Right lung (tissue), 2 donors: ENCODE measurements at regions not wholly inside any gene's neighbourhood (a gene's known extent, or its start where the extent isn't known, plus 50 kb on each side); places are given as distances from the start of the nearest gene placed in this dataset.
"Not testable (repeated sequence)": the region's sequence is repeated elsewhere in the genome, so short reads cannot be mapped to it uniquely, and the experiment has no call there.

Experiments
- DNase-seq, 2 donors: peaks; one replicate each; pipeline ENCODE4 v3.0.0-alpha.2; 2013

- not testable (repeated sequence) for DNase-seq
Measured at GRCh38 chr2:89296820-89297398, 605.4 kb downstream of the RPIA start.

DNA sequence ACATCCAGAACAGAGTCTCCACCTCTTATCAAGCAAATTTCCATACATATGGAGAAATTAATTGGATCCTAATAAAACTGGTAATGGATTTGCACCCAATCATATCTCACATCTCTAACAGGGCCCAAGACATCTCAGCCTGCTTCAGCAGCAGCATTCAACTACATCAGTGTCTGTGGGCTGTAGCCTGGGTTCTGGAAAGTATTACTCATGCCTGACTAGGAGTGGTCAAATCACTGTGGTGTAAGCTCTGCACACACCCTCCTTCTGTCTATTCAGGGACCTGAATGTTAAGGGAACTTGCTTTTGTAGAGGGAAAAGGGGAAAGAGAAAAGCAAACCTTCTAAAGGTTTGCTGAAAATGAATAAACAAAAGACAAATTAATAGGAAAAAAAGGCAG, 607.7 kb downstream of the RPIA start:
- not testable (repeated sequence) for DNase-seq

GRCh38 chr2:89305623-89306022, 614.1 kb downstream of the RPIA start:
- not testable (repeated sequence) for DNase-seq

DNA sequence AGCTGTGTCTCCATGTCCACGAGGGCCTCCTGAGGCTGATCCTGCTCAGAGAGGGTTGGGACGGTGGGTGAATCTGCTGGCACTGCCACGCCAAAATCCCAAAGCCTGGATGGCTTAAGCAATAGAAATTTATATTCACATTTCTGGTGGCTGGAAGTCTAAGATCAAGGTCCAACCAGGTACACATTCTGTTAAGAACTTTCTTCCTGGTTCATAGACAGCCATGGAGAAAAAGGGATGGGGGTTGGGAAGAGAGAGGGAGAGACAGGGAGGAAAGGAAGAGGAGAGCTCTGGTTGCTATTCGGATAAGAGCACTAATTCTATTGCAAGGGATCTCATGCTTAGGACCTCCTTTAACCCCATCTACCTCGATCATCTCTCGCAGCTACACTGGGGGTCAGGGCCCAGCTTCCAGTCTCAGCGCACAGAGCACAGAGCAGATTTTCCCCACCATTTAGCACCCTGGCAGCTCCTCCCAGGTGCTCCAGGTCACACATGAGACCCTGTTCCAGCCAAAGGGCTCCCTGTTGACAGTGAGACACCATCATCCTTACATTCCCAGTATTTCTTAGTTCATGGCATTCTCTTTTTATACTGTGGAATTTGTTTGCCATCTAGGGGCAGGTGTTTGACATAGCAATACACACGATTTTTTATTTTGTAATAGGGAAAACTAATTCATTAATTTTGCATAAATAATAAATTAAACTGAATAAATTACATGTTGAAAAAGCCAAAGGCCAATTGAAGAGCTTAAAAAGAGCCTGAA, 615.6 kb downstream of the RPIA start:
- not testable (repeated sequence) for DNase-seq

DNA sequence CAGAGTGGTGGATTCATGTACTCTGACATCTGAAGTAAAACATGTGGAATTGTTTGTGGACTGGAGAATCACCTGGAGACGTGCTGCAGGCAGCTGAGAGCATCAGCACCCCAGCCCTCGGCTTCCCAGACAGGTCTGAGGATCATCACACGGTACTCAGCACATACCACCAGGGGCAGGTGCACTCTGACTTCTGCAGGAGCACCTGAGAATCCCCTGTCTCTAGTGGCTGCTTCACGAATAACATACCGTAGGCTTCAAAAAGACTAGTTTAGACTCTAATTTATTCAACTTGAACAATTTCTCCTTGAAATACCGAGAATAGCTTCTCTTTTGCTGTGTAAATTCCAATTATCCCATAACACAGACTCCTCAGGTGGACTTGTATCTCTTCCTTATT, 627.5 kb downstream of the RPIA start:
- DNase-seq, result not testable (repeated sequence)

DNA sequence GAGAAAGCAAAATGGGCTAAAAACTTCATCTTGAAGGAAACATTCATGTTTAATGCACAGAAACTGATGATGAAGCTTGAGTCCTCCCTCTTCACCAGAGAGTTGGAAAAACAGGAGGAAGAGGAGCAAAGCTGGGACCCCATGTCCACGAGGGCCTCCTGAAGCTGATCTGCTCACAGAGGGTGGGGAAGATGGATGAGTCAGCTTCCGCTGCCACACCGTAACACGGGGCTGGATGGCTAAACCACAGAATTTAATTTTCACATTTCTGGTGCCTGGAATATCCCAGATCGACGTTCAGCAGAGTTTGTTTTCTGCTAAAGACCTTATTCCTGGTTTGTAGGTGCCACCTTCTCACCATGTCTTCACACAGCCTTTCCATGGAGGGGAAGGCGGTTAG, 634.4 kb downstream of the RPIA start:
- DNase-seq, result not testable (repeated sequence)

- DNase-seq, result not testable (repeated sequence)
Measured at GRCh38 chr2:89326455-89326854, 635.0 kb downstream of the RPIA start.

- not testable (repeated sequence) for DNase-seq
Measured at GRCh38 chr2:89328790-89329189, 637.3 kb downstream of the RPIA start.
